ENCODE measurements at regions not wholly inside any gene's neighbourhood (a gene's known extent, or its start where the extent isn't known, plus 50 kb on each side); places are given as distances from the start of the nearest gene placed in this dataset.

DNA sequence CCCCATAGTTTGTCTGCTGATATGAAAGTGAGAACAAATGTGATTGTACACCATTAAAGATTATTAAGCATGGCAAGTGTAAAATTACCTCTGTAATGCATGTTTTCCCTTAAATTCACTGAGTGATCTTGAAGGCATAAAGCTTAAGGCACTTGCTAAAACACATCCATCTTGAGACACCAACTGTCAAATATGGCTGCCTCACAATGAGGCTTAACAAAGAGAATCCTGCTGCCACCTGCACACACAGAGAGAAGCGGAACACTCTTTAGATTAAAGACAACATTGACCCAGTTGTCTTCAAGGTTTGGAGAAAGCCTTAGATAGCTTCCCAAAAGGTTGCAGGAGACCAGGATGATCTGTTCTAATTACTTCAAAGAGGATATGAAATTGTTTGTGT lies 803.6 kb upstream of the GYPC start:
- no peak for DNase-seq (ENCODE audit: insufficient read length, low spot score)
- no peak for TF ChIP-seq TAF1 (IDR thresholded peaks at IDR 0.05; ENCODE audit: low read depth, low read length)
- no peak for TF ChIP-seq POLR2AphosphoS5 (IDR thresholded peaks at IDR 0.05; ENCODE audit: low read depth, low read length)
- no peak for TF ChIP-seq POU2F2 (IDR thresholded peaks at IDR 0.05; ENCODE audit: low read depth, low read length)
- no peak for TF ChIP-seq PAX5 (IDR thresholded peaks at IDR 0.05; ENCODE audit: insufficient read depth, low read length, severe bottlenecking)
- TF ChIP-seq SPI1 (IDR thresholded peaks at IDR 0.05; ENCODE audit: low read depth, low read length) = no peak
- TF ChIP-seq POLR2A (IDR thresholded peaks at IDR 0.05; ENCODE audit: low read depth, low read length) = no peak
- no peak for FAIRE-seq

DNA sequence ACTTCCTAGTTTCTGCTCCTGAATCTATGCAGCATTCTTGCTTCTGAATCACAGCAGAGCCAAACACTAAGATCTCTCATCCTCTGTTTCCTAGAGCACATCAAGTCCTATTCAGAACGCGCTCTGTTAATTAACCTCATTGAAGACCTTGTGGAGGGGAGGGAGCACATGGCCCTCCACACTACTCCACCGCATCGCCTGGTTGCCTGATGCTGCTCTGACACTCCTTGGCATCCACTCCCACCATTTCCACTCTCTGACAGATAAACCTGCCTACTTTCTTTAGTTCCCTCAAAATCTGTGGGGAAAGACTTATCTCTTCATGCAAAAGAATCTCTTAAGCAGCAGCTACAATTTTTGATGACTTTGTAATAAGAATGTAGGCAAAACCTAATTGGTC lies 802.3 kb upstream of the GYPC start:
- DNase-seq (ENCODE audit: insufficient read length, low spot score) = no peak
- no peak for FAIRE-seq
- no peak for TF ChIP-seq SPI1 (IDR thresholded peaks at IDR 0.05; ENCODE audit: low read depth, low read length)
- TF ChIP-seq PAX5 (IDR thresholded peaks at IDR 0.05; ENCODE audit: insufficient read depth, low read length, severe bottlenecking) = no peak
- no peak for TF ChIP-seq TAF1 (IDR thresholded peaks at IDR 0.05; ENCODE audit: low read depth, low read length)
- no peak for TF ChIP-seq POU2F2 (IDR thresholded peaks at IDR 0.05; ENCODE audit: low read depth, low read length)
- TF ChIP-seq POLR2AphosphoS5 (IDR thresholded peaks at IDR 0.05; ENCODE audit: low read depth, low read length) = no peak
- TF ChIP-seq POLR2A (IDR thresholded peaks at IDR 0.05; ENCODE audit: low read depth, low read length) = no peak

DNA sequence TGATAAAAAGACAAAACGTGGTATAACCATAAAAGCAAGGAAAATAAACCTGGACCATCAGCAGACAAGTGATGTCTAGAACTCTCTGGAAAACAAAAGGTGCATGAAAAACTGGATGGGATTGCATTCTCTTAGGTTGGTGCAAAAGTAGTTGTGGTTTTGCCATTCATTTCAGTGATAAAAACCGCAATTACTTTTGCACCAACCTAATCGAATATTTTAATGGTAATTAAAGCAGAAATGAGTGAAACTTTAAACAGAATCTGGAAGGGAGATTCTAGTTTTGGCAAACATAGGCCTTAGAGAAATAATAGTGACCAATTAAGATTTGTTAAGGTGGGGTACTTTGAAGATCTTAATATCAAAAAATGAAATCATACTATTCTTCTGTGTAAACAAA lies 800.8 kb upstream of the GYPC start:
- FAIRE-seq (no peak), DNase-seq (ENCODE audit: insufficient read length, low spot score) (no peak)
- no peak for TF ChIP-seq POLR2AphosphoS5 (IDR thresholded peaks at IDR 0.05; ENCODE audit: low read depth, low read length)

DNA sequence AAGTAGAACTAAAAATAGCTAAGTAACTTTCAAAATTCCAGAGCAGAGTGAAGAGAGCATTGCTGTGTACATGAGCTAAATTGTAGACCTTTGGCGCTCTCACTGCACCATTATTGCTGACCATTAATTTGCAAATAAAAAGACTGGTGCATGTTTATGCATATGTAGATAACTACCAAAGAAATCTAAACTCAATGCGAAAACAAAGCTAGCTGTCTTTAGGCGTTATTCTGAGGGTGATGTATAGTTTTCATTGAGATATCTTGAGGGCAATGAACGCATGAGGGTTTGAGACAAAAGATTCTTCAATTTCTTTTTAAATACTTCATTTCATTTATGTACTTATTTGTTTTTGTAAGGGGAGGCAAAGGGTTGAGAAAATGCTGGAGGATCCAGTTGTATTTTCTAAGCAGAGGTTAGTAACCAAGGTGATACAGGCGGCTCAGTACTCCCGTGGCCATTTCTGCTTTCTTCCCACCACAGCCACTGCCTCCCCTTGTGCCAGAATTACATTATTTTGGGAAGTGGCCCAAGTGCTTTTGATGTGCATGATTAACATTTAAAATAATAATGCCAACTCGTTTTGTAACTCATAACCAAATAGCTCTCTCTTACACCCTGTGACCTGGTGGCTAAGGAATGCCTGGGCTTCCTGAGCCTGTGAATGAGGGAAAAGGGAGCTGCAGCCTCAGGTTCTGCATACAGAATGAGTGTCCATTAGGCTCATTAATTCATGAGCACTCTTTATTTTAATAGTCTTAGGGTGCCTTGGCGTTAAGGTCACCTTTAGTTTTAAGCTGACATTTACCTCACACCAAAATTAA lies 797.8 kb upstream of the GYPC start:
- no peak for TF ChIP-seq TAF1 (IDR thresholded peaks at IDR 0.05; ENCODE audit: low read depth, low read length)
- no peak for TF ChIP-seq POLR2AphosphoS5 (IDR thresholded peaks at IDR 0.05; ENCODE audit: low read depth, low read length)
- no peak for TF ChIP-seq POU2F2 (IDR thresholded peaks at IDR 0.05; ENCODE audit: low read depth, low read length)
- no peak for TF ChIP-seq PAX5 (IDR thresholded peaks at IDR 0.05; ENCODE audit: insufficient read depth, low read length, severe bottlenecking)
- no peak for TF ChIP-seq POLR2A (IDR thresholded peaks at IDR 0.05; ENCODE audit: low read depth, low read length)
- no peak for TF ChIP-seq SPI1 (IDR thresholded peaks at IDR 0.05; ENCODE audit: low read depth, low read length)
- FAIRE-seq = no peak
- DNase-seq (ENCODE audit: insufficient read length, low spot score) = no peak

DNA sequence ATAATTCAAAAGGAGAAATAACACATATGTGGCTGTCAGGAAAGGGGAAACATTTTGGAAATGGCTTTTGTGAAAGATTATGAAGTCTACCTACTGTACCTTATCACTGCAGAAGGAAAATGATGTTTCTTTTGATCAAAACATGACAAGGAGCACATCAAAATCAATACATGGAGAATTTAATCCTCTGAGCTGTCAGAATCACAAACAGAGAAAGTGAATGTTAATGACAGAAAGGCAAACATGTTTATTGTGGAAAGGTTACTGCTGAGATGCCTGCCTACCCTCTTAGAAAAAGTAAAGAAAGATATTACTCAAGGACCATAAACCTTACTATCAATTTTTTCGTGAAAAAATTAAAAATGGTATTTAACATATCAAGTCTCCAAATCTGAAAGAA lies 794.5 kb upstream of the GYPC start:
- DNase-seq (ENCODE audit: insufficient read length, low spot score) (no peak), FAIRE-seq (no peak)
- no peak for TF ChIP-seq POU2F2 (IDR thresholded peaks at IDR 0.05; ENCODE audit: low read depth, low read length)
- TF ChIP-seq TAF1 (IDR thresholded peaks at IDR 0.05; ENCODE audit: low read depth, low read length) = no peak
- TF ChIP-seq SPI1 (IDR thresholded peaks at IDR 0.05; ENCODE audit: low read depth, low read length) = no peak
- TF ChIP-seq POLR2AphosphoS5 (IDR thresholded peaks at IDR 0.05; ENCODE audit: low read depth, low read length) = no peak
- TF ChIP-seq POLR2A (IDR thresholded peaks at IDR 0.05; ENCODE audit: low read depth, low read length) = no peak
- TF ChIP-seq PAX5 (IDR thresholded peaks at IDR 0.05; ENCODE audit: insufficient read depth, low read length, severe bottlenecking) = no peak

DNA sequence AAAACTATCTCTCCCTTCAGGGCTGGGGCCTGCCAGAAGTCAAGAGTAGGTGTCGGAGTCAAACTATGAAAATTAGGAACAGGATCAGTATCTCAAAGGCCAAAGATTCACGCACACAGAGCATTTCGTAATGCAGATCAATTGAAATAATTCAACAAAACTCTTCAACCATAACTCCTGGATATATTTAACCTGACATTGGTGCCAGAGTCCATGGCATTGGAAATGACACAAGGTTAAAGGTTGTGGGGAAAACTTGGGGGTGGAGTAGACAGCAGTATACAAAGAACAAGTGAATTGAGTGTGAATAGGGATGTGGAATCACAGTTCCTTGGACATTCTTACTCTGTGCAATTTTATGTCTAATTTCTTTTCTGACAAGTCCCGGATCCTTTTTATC lies 788.0 kb upstream of the GYPC start:
- DNase-seq (ENCODE audit: insufficient read length, low spot score) (no peak), FAIRE-seq (no peak)
- TF ChIP-seq POLR2A (IDR thresholded peaks at IDR 0.05; ENCODE audit: low read depth, low read length) (no peak), SPI1 (IDR thresholded peaks at IDR 0.05; ENCODE audit: low read depth, low read length) (no peak), PAX5 (IDR thresholded peaks at IDR 0.05; ENCODE audit: insufficient read depth, low read length, severe bottlenecking) (no peak), POU2F2 (IDR thresholded peaks at IDR 0.05; ENCODE audit: low read depth, low read length) (no peak), TAF1 (IDR thresholded peaks at IDR 0.05; ENCODE audit: low read depth, low read length) (no peak), POLR2AphosphoS5 (IDR thresholded peaks at IDR 0.05; ENCODE audit: low read depth, low read length) (no peak)

DNA sequence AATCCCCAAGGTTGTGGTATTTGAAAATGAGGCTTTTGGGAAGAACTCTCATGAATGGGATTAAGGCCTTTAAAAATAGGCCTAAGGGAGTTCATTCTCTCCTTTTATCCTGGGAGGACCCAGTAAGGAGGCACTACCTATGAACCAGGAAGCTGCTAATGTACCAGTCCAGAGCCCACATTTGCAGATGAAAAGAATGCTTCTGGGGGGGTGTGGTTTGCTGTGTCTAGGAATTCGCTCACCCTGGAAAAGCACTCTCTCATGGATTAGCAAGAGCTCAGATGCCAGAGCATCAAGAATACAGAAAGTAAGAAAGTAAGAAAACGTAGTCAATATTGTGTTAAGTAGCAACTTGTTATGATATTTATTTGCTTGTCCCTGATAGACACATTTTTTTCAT lies 785.7 kb upstream of the GYPC start:
- no peak for FAIRE-seq
- TF ChIP-seq SPI1 (IDR thresholded peaks at IDR 0.05; ENCODE audit: low read depth, low read length) (no peak), POU2F2 (IDR thresholded peaks at IDR 0.05; ENCODE audit: low read depth, low read length) (no peak), TAF1 (IDR thresholded peaks at IDR 0.05; ENCODE audit: low read depth, low read length) (no peak), PAX5 (IDR thresholded peaks at IDR 0.05; ENCODE audit: insufficient read depth, low read length, severe bottlenecking) (no peak), POLR2A (IDR thresholded peaks at IDR 0.05; ENCODE audit: low read depth, low read length) (no peak), POLR2AphosphoS5 (IDR thresholded peaks at IDR 0.05; ENCODE audit: low read depth, low read length) (no peak)
- DNase-seq (ENCODE audit: insufficient read length, low spot score) = no peak

DNA sequence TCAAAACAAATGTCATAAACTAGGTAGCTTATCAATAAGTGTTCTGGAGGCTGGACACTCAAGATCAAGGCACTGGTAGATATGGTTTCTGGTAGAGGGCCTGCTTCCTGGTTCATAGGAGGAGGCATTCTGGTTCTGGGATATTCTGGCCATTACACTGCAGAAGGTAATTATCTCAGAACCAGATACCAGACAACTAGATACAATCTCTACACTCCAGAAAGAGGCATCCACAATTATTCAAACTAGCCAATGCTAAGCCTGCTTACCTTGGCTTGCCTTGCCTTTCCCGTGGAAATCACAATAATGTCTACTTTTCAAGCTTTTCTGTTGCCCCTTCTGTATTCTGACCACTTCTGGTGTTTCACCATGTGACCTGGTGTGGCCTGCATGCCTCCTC lies 785.2 kb upstream of the GYPC start:
- no peak for FAIRE-seq
- TF ChIP-seq POLR2A (IDR thresholded peaks at IDR 0.05; ENCODE audit: low read depth, low read length) = no peak
- no peak for TF ChIP-seq PAX5 (IDR thresholded peaks at IDR 0.05; ENCODE audit: insufficient read depth, low read length, severe bottlenecking)
- TF ChIP-seq POLR2AphosphoS5 (IDR thresholded peaks at IDR 0.05; ENCODE audit: low read depth, low read length) = no peak
- TF ChIP-seq POU2F2 (IDR thresholded peaks at IDR 0.05; ENCODE audit: low read depth, low read length) = no peak
- no peak for TF ChIP-seq TAF1 (IDR thresholded peaks at IDR 0.05; ENCODE audit: low read depth, low read length)
- TF ChIP-seq SPI1 (IDR thresholded peaks at IDR 0.05; ENCODE audit: low read depth, low read length) = no peak
- DNase-seq (ENCODE audit: insufficient read length, low spot score) = no peak

DNA sequence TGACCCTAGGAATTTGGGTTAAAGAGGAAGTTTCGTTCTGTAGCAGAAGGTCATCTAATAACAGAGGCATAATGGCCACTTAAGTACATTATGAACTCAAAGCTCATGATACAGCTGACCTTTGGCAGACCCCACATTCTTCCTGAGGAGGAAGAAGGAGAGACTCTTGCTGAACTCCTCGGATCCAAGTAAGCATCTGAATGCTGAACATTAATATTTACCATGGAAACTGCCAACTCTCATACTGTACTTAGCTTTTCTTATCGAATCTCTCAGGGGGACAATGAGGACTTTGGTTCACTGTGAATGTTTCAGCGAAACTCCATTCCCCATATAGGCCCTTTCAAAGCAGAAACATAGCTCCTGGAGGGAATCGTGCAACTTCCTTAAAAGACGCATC lies 781.4 kb upstream of the GYPC start:
- DNase-seq (ENCODE audit: insufficient read length, low spot score) (no peak), FAIRE-seq (no peak)
- TF ChIP-seq POLR2AphosphoS5 (IDR thresholded peaks at IDR 0.05; ENCODE audit: low read depth, low read length) (no peak), POU2F2 (IDR thresholded peaks at IDR 0.05; ENCODE audit: low read depth, low read length) (no peak), TAF1 (IDR thresholded peaks at IDR 0.05; ENCODE audit: low read depth, low read length) (no peak), PAX5 (IDR thresholded peaks at IDR 0.05; ENCODE audit: insufficient read depth, low read length, severe bottlenecking) (no peak), SPI1 (IDR thresholded peaks at IDR 0.05; ENCODE audit: low read depth, low read length) (no peak), POLR2A (IDR thresholded peaks at IDR 0.05; ENCODE audit: low read depth, low read length) (no peak)

DNA sequence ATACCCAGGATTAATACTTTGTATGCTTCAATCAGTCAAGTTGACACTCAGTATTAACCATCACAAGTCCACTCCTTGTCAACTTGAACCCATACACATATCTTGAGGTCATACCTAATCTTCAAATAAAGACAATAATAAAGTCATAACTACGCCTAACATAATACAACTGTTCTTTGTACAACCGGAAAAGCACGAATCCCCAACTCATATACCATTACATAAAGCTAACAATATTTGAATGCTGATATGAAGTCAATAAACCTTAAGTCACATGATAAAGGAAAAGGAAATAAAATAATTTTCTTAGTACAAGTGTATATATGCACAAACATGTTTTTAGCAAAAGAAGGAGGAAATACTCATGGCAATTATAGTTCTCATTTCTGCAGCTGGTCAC lies 770.6 kb upstream of the GYPC start:
- FAIRE-seq = no peak
- TF ChIP-seq POLR2AphosphoS5 (IDR thresholded peaks at IDR 0.05; ENCODE audit: low read depth, low read length) (no peak), POLR2A (IDR thresholded peaks at IDR 0.05; ENCODE audit: low read depth, low read length) (no peak), POU2F2 (IDR thresholded peaks at IDR 0.05; ENCODE audit: low read depth, low read length) (no peak), SPI1 (IDR thresholded peaks at IDR 0.05; ENCODE audit: low read depth, low read length) (no peak), TAF1 (IDR thresholded peaks at IDR 0.05; ENCODE audit: low read depth, low read length) (no peak), PAX5 (IDR thresholded peaks at IDR 0.05; ENCODE audit: insufficient read depth, low read length, severe bottlenecking) (no peak)
- no peak for DNase-seq (ENCODE audit: insufficient read length, low spot score)
